ENCODE measurements at regions not wholly inside any gene's neighbourhood (a gene's known extent, or its start where the extent isn't known, plus 50 kb on each side); places are given as distances from the start of the nearest gene placed in this dataset.

- no peak for DNase-seq (ENCODE audit: low read depth)
- TF ChIP-seq CTCF (conservative IDR thresholded peaks at IDR 0.05; ENCODE audit: low read depth, low read length) = no peak
- H3K4me3 ChIP-seq (ENCODE audit: low read depth, low read length) = no peak overlapping the region
Observed at GRCh38 chr7:153835712-153836265, 216.4 kb upstream of the DPP6 start.

- H3K4me3 ChIP-seq (ENCODE audit: low read depth, low read length) = no peak overlapping the region
- no peak for TF ChIP-seq CTCF (conservative IDR thresholded peaks at IDR 0.05; ENCODE audit: low read depth, low read length)
- no peak for DNase-seq (ENCODE audit: low read depth)
Observed at GRCh38 chr7:153838591-153838990, 213.6 kb upstream of the DPP6 start.

GRCh38 chr7:153840861-153841260 lies 211.3 kb upstream of the DPP6 start:
- no peak for TF ChIP-seq CTCF (conservative IDR thresholded peaks at IDR 0.05; ENCODE audit: low read depth, low read length)
- no peak overlapping the region for H3K4me3 ChIP-seq (ENCODE audit: low read depth, low read length)
- no peak for DNase-seq (ENCODE audit: low read depth)

- H3K4me3 ChIP-seq (ENCODE audit: low read depth, low read length) = no peak overlapping the region
- TF ChIP-seq CTCF (conservative IDR thresholded peaks at IDR 0.05; ENCODE audit: low read depth, low read length) = no peak
- no peak for DNase-seq (ENCODE audit: low read depth)
Observed at GRCh38 chr7:153847828-153848227, 204.4 kb upstream of the DPP6 start.

GRCh38 chr7:153852261-153852660 lies 199.9 kb upstream of the DPP6 start:
- TF ChIP-seq CTCF (conservative IDR thresholded peaks at IDR 0.05; ENCODE audit: low read depth, low read length) = no peak
- H3K4me3 ChIP-seq (ENCODE audit: low read depth, low read length) = no peak overlapping the region
- DNase-seq (ENCODE audit: low read depth) = no peak

GRCh38 chr7:153858355-153858754 lies 193.8 kb upstream of the DPP6 start:
- no peak overlapping the region for H3K4me3 ChIP-seq (ENCODE audit: low read depth, low read length)
- no peak for DNase-seq (ENCODE audit: low read depth)
- no peak for TF ChIP-seq CTCF (conservative IDR thresholded peaks at IDR 0.05; ENCODE audit: low read depth, low read length)

- H3K4me3 ChIP-seq (ENCODE audit: low read depth, low read length) = no peak overlapping the region
- DNase-seq (ENCODE audit: low read depth) = no peak
- no peak for TF ChIP-seq CTCF (conservative IDR thresholded peaks at IDR 0.05; ENCODE audit: low read depth, low read length)
Observed at GRCh38 chr7:153859239-153859638, 193.0 kb upstream of the DPP6 start.
